Vagina (tissue), 2 donors: ENCODE measurements at regions not wholly inside any gene's neighbourhood (a gene's known extent, or its start where the extent isn't known, plus 50 kb on each side); places are given as distances from the start of the nearest gene placed in this dataset.

ENCODE experiments used
- DNase-seq, 2 donors: peaks; one replicate each; pipeline ENCODE4 v3.0.0-alpha.2; 2017; ENCODE audit errors: extremely low spot score in 2 of 2
- H3K27ac ChIP-seq: fragments of 200-600 bp; sonication (generic); one replicate; pipeline ENCODE4 v1.5.1; 2019
- H3K27me3 ChIP-seq: fragments of 200-600 bp; sonication (generic); one replicate; pipeline ENCODE4 v1.5.1; 2019
- H3K36me3 ChIP-seq, 2 donors: fragments of 200-600 bp; sonication (generic); one replicate each; pipeline ENCODE4 v1.5.1; 2017 to 2019
- H3K4me1 ChIP-seq: fragments of 200-600 bp; sonication (generic); one replicate; pipeline ENCODE4 v1.5.1; 2019
- H3K4me3 ChIP-seq, 2 donors: fragments of 200-600 bp; sonication (generic); 1 replicate in 1 of 2; 2 replicates in 1 of 2; pipeline ENCODE4 v1.5.1; 2016 to 2019
- H3K9me3 ChIP-seq: fragments of 200-600 bp; sonication (generic); one replicate; pipeline ENCODE4 v1.5.1; 2019
- CTCF ChIP-seq, 3 experiments: fragments of 450-650 bp in 2 of 3; fragments of 200-600 bp in 1 of 3; sonication (generic) in 1 of 3; IDR thresholded peaks; one replicate each; pipeline ENCODE4 v1.5.1; 2017 to 2019; ENCODE audit warnings: antibody characterized with exemption in 3 of 3, mild to moderate bottlenecking in 2 of 3, moderate library complexity in 2 of 3
- POLR2A ChIP-seq, 2 donors: fragments of 450-650 bp; IDR thresholded peaks; one replicate each; pipeline ENCODE4 v1.6.1; 2017; ENCODE audit warnings: antibody characterized with exemption in 2 of 2, mild to moderate bottlenecking in 2 of 2, moderate library complexity in 2 of 2
- POLR2AphosphoS5 ChIP-seq, 2 donors: sonication (generic); formaldehyde crosslinking; IDR thresholded peaks; one replicate each; pipeline ENCODE4 v1.9.0; 2017; ENCODE audit warnings: antibody characterized with exemption in 2 of 2, mild to moderate bottlenecking in 2 of 2, low read depth in 1 of 2; ENCODE audit not compliant: insufficient read depth in 1 of 2
- intact Hi-C: fragments of 100-400 bp; cut with DNase I; formaldehyde crosslinking; loops from one replicate; pipeline ENCODE4 v1.15.1; 2023

- no peak for DNase-seq
- Histone ChIP-seq H3K36me3 (no peaks in the 10 kb centered on the region), H3K4me3 (no peak overlapping the region), H3K27me3 (no peaks in the 10 kb centered on the region), H3K4me1 (no peaks in the 10 kb centered on the region), H3K9me3 (no peaks in the 10 kb centered on the region), H3K27ac (no peak overlapping the region)
- intact Hi-C loops: no loop called here
- TF ChIP-seq POLR2AphosphoS5 (IDR thresholded peaks at IDR 0.05; ENCODE audit: insufficient read depth in 1 of 2, low read depth in 1 of 2): no peak
These were observed 327.4 kb downstream of the CTTN start for GRCh38 chr11:70725739-70726138.

GRCh38 chr11:70727021-70727420 is 328.7 kb downstream of the CTTN start:
- no peak for DNase-seq
- no peaks in the 10 kb centered on the region for H3K27me3 ChIP-seq
- no peaks in the 10 kb centered on the region for H3K9me3 ChIP-seq
- intact Hi-C loops: no loop called here
- TF ChIP-seq POLR2AphosphoS5 (IDR thresholded peaks at IDR 0.05; ENCODE audit: insufficient read depth in 1 of 2, low read depth in 1 of 2) (no peak), POLR2A (IDR thresholded peaks at IDR 0.05) (no peak), CTCF (IDR thresholded peaks at IDR 0.05) (no peak)
- H3K27ac ChIP-seq: no peak overlapping the region
- H3K4me1 ChIP-seq: no peaks in the 10 kb centered on the region
- H3K36me3 ChIP-seq: no peaks in the 10 kb centered on the region
- H3K4me3 ChIP-seq: no peak overlapping the region

GRCh38 chr11:70727899-70728620 is 329.7 kb downstream of the CTTN start:
- TF ChIP-seq POLR2A (IDR thresholded peaks at IDR 0.05) (no peak), CTCF (IDR thresholded peaks at IDR 0.05) (no peak), POLR2AphosphoS5 (IDR thresholded peaks at IDR 0.05; ENCODE audit: insufficient read depth in 1 of 2, low read depth in 1 of 2) (no peak)
- Histone ChIP-seq H3K4me3 (no peak overlapping the region), H3K27me3 (no peaks in the 10 kb centered on the region), H3K4me1 (no peaks in the 10 kb centered on the region), H3K27ac (no peak overlapping the region), H3K9me3 (no peaks in the 10 kb centered on the region), H3K36me3 (no peaks in the 10 kb centered on the region)
- no peak for DNase-seq
- intact Hi-C loops: no loop called here

DNA sequence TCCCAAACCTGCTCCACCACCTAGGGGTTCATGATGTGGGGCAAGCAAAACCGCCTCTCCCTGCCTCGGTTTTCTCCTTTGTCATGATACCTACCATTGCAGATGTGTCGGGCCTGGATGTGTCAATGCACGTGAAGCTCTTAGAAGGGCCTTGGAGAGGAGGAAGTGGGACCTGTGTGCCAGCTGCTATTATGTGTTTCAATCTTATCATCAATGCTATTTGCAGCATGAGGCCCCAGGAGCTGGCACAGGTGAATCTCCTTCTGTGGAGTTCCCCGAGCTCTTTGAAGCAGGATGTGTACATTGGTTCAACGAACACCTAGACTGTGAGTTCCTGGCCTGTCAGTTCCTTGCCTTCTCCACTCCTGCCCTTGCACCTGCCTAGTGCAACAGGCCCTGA is 331.6 kb downstream of the CTTN start:
- TF ChIP-seq POLR2A (IDR thresholded peaks at IDR 0.05): no peak
- no peak for TF ChIP-seq CTCF (IDR thresholded peaks at IDR 0.05)
- no peak for TF ChIP-seq POLR2AphosphoS5 (IDR thresholded peaks at IDR 0.05; ENCODE audit: insufficient read depth in 1 of 2, low read depth in 1 of 2)
- Histone ChIP-seq H3K4me3 (no peak overlapping the region), H3K4me1 (no peaks in the 10 kb centered on the region), H3K36me3 (no peaks in the 10 kb centered on the region), H3K9me3 (no peaks in the 10 kb centered on the region), H3K27ac (no peak overlapping the region), H3K27me3 (no peaks in the 10 kb centered on the region)
- intact Hi-C loops: no loop called here
- DNase-seq: no peak

- Histone ChIP-seq H3K27ac (no peak overlapping the region), H3K4me1 (no peaks in the 10 kb centered on the region), H3K4me3 (no peak overlapping the region), H3K36me3 (no peaks in the 10 kb centered on the region), H3K9me3 (no peaks in the 10 kb centered on the region), H3K27me3 (no peaks in the 10 kb centered on the region)
- DNase-seq: no peak
- TF ChIP-seq POLR2A (IDR thresholded peaks at IDR 0.05) (no peak), POLR2AphosphoS5 (IDR thresholded peaks at IDR 0.05; ENCODE audit: insufficient read depth in 1 of 2, low read depth in 1 of 2) (no peak), CTCF (IDR thresholded peaks at IDR 0.05) (no peak)
- intact Hi-C loops: no loop called here
These were observed 332.1 kb downstream of the CTTN start for GRCh38 chr11:70730411-70730810.
